Mesothelial cell of epicardium (in vitro differentiated cells): ENCODE measurements at regions not wholly inside any gene's neighbourhood (a gene's known extent, or its start where the extent isn't known, plus 50 kb on each side); places are given as distances from the start of the nearest gene placed in this dataset.

ENCODE experiments used
- DNase-seq, 2 experiments: peaks; one replicate each; pipeline ENCODE4 v3.0.0; 2021; ENCODE audit warnings: low spot score in 2 of 2; ENCODE audit not compliant: unreplicated experiment in 2 of 2
- H3K27ac Mint-ChIP-seq: 2 replicates; pipeline ENCODE4 v1.8.0; 2021; ENCODE audit warnings: mixed read lengths
- H3K27me3 Mint-ChIP-seq: 2 replicates; pipeline ENCODE4 v1.8.0; 2021; ENCODE audit warnings: low read depth, mixed read lengths
- H3K36me3 Mint-ChIP-seq: 2 replicates; pipeline ENCODE4 v1.8.0; 2021; ENCODE audit warnings: mixed read lengths
- H3K4me1 Mint-ChIP-seq: 2 replicates; pipeline ENCODE4 v1.8.0; 2021; ENCODE audit warnings: mixed read lengths
- H3K4me3 Mint-ChIP-seq: 2 replicates; pipeline ENCODE4 v1.8.0; 2021; ENCODE audit warnings: mild to moderate bottlenecking, moderate library complexity, mixed read lengths
- H3K9me3 Mint-ChIP-seq: 2 replicates; pipeline ENCODE4 v1.8.0; 2021; ENCODE audit warnings: mixed read lengths
- CTCF ChIP-seq: fragments of 200-600 bp; sonication (generic); IDR thresholded peaks from one replicate; pipeline ENCODE4 v1.5.0; 2021; ENCODE audit warnings: antibody characterized with exemption; ENCODE audit not compliant: unreplicated experiment

DNA sequence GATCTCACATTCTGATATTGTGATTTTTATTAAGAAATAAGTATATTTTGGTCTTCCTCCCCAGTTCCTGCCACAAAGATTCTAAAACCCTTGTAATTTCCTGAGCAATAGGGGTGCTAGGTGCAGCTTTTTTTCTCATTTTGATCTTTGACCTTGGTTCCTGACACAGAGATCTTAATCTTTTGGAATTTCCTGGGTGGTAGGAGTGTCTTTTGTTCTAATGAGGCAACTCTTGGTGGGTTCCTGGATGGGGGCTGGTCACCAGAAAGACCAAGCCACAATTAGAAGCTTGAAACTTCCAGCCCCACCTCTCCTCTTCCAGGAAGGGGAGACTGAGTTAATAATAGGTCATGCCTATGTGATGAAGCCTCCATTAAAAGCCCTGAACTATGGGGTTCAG lies 334.6 kb downstream of the FOXO1 start:
- peaks cover 8% of the 10 kb centered on the region for H3K4me1 Mint-ChIP-seq
- H3K4me3 Mint-ChIP-seq, result no peak overlapping the region
- H3K27me3 Mint-ChIP-seq, result no peaks in the 10 kb centered on the region
- H3K27ac Mint-ChIP-seq, result no peak overlapping the region
- H3K36me3 Mint-ChIP-seq, result no peaks in the 10 kb centered on the region
- no peak for DNase-seq
- TF ChIP-seq CTCF, result no peak
- peaks cover 11% of the 10 kb centered on the region for H3K9me3 Mint-ChIP-seq

DNA sequence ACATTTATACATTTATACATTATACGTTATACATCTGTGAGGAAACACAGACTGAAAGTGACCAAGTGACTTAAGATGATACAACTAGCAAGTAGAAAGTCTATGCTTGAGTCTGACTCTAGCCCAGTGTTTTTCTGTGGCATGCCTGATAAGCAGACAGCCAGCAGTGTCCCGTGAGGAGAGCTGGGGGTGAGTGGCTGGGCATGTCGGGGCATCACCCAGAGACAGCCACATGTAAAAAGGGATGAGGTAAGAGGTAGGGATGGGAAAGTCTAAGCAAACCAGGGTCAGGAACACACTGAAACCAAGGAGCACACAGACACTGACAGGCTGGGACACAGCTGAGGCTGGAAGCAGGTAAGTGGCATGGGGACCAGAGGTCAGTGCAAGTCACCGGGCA lies 333.2 kb downstream of the FOXO1 start:
- peaks cover 4% of the 10 kb centered on the region for H3K9me3 Mint-ChIP-seq
- peak overlapping the region; percentile 80 for H3K27ac Mint-ChIP-seq
- peaks cover 14% of the 10 kb centered on the region for H3K4me1 Mint-ChIP-seq
- no peaks in the 10 kb centered on the region for H3K27me3 Mint-ChIP-seq
- DNase-seq, result no peak
- no peak overlapping the region for H3K4me3 Mint-ChIP-seq
- no peaks in the 10 kb centered on the region for H3K36me3 Mint-ChIP-seq
- TF ChIP-seq CTCF, result no peak

- no peaks in the 10 kb centered on the region for H3K27me3 Mint-ChIP-seq
- H3K4me1 Mint-ChIP-seq, result peaks cover 21% of the 10 kb centered on the region
- no peak for TF ChIP-seq CTCF
- H3K27ac Mint-ChIP-seq, result no peak overlapping the region
- no peak for DNase-seq
- no peaks in the 10 kb centered on the region for H3K36me3 Mint-ChIP-seq
- H3K4me3 Mint-ChIP-seq, result no peak overlapping the region
- peaks cover 4% of the 10 kb centered on the region for H3K9me3 Mint-ChIP-seq
Observed at GRCh38 chr13:40334031-40334430, 332.4 kb downstream of the FOXO1 start.

GRCh38 chr13:40334616-40335015 lies 331.8 kb downstream of the FOXO1 start:
- Mint-ChIP-seq H3K4me3 (no peak overlapping the region), H3K27me3 (no peaks in the 10 kb centered on the region), H3K9me3 (peaks cover 4% of the 10 kb centered on the region), H3K36me3 (no peaks in the 10 kb centered on the region), H3K27ac (no peak overlapping the region), H3K4me1 (peaks cover 25% of the 10 kb centered on the region)
- TF ChIP-seq CTCF, result no peak
- DNase-seq, result no peak

GRCh38 chr13:40336228-40337221 lies 329.9 kb downstream of the FOXO1 start:
- H3K36me3 Mint-ChIP-seq, result no peaks in the 10 kb centered on the region
- no peak overlapping the region for H3K27ac Mint-ChIP-seq
- H3K4me1 Mint-ChIP-seq, result peaks cover 43% of the 10 kb centered on the region
- no peak for DNase-seq
- no peaks in the 10 kb centered on the region for H3K9me3 Mint-ChIP-seq
- no peak overlapping the region for H3K4me3 Mint-ChIP-seq
- TF ChIP-seq CTCF, result no peak
- H3K27me3 Mint-ChIP-seq, result no peaks in the 10 kb centered on the region
